HG02798 (cell line): ENCODE measurements at regions not wholly inside any gene's neighbourhood (a gene's known extent, or its start where the extent isn't known, plus 50 kb on each side); places are given as distances from the start of the nearest gene placed in this dataset.
"Not testable (repeated sequence)": the region's sequence is repeated elsewhere in the genome, so short reads cannot be mapped to it uniquely, and the experiment has no call there.

Experiments
- ATAC-seq: cut with Tn5 transposase; IDR thresholded peaks from one replicate; pipeline ENCODE4 v1.9.1; 2021; ENCODE audit warnings: mild to moderate bottlenecking; ENCODE audit not compliant: unreplicated experiment, poor library complexity

GRCh38 chr18:49697049-49697448 lies 116.3 kb downstream of the ACAA2 start:
- no peak for ATAC-seq

GRCh38 chr18:49694402-49694801 lies 118.9 kb downstream of the ACAA2 start:
- ATAC-seq: no peak

GRCh38 chr18:49693717-49694005 lies 119.7 kb downstream of the ACAA2 start:
- ATAC-seq: no peak

GRCh38 chr18:49692906-49693716 lies 120.2 kb downstream of the ACAA2 start:
- no peak for ATAC-seq

GRCh38 chr18:49691177-49691608 lies 122.1 kb downstream of the ACAA2 start:
- no peak for ATAC-seq

- no peak for ATAC-seq
Measured at GRCh38 chr18:49690312-49690711, 123.0 kb downstream of the ACAA2 start.

GRCh38 chr18:49685231-49685942 lies 123.5 kb downstream of the LIPG start:
- ATAC-seq: no peak

- ATAC-seq: not testable (repeated sequence)
Measured at GRCh38 chr18:49682803-49683190, 120.9 kb downstream of the LIPG start.

- no peak for ATAC-seq
Measured at GRCh38 chr18:49682173-49682802, 120.4 kb downstream of the LIPG start.

GRCh38 chr18:49681387-49681786 lies 119.5 kb downstream of the LIPG start:
- no peak for ATAC-seq

- no peak for ATAC-seq
Measured at GRCh38 chr18:49678440-49678839, 116.6 kb downstream of the LIPG start.

GRCh38 chr18:49677762-49678413 lies 116.0 kb downstream of the LIPG start:
- peak; percentile 74 for ATAC-seq

- ATAC-seq: no peak
Measured at GRCh38 chr18:49677081-49677480, 115.2 kb downstream of the LIPG start.

- ATAC-seq: no peak
Measured at GRCh38 chr18:49673281-49673680, 111.4 kb downstream of the LIPG start.

GRCh38 chr18:49672853-49673252 lies 111.0 kb downstream of the LIPG start:
- no peak for ATAC-seq

- no peak for ATAC-seq
Measured at GRCh38 chr18:49669403-49669802, 107.5 kb downstream of the LIPG start.

- no peak for ATAC-seq
Measured at GRCh38 chr18:49668574-49669275, 106.9 kb downstream of the LIPG start.

GRCh38 chr18:49667462-49667861 lies 105.6 kb downstream of the LIPG start:
- ATAC-seq: no peak

GRCh38 chr18:49666045-49666775 lies 104.4 kb downstream of the LIPG start:
- no peak for ATAC-seq
